GM18499 (cell line): ENCODE measurements at regions not wholly inside any gene's neighbourhood (a gene's known extent, or its start where the extent isn't known, plus 50 kb on each side); places are given as distances from the start of the nearest gene placed in this dataset.

Source experiments
- ATAC-seq: cut with Tn5 transposase; IDR thresholded peaks from one replicate; pipeline ENCODE4 v1.9.1; 2021; ENCODE audit warnings: moderate number of reproducible peaks; ENCODE audit not compliant: insufficient read depth, unreplicated experiment

DNA sequence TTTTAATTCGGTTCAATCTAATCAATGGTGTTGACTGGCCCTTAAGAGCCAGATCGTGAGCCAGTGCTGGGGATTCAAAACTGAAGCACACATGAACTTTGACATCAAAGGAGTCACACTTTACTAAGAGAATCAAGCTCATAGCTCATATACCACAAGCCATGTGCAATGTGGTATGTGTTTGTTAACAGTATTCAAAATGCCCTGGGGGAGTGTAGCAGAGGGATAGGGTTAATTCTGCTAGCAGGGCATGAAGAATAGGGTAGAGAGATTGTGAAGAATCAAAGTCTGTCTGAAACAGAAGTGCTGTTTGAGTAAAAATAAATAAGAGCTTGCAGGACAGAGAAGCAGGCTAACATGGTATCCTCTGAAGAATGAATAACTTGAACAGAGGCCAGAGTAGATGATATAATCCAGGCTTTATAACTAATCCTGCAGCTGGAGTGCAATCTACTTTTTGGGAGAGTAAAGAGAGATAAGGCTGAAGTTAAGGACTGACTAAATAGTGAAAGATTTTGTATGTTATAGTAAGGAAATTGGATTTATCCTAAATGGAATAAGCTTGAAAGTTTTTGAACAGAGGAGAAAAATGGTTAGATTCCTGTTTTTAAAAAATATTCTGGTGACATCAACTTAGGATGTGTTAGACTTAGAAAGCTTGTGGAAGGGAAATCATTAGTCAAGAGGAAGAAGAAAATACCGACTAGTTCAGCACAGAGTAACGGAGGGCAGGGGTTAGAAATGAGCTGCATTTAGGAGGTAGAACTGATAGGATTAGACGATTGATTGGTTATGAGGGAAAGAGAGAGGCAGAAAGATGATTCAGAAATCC, 292.0 kb downstream of the NFKBIZ start:
- no peak for ATAC-seq

DNA sequence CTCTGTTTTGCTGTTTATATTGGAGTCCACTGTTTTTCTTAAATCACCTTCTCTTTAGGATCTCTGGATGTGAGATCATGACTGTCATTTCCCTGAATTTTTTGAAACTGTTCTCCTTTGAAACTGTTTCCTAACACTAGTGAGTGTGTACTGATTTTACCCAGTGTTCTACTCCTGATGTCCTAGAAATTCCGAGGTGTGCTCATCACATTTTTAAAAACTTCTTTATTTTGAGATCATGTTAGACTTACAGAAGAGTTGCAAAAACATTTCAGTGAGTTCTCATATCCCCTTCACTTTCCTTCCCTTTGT, 292.6 kb downstream of the NFKBIZ start:
- ATAC-seq: no peak

DNA sequence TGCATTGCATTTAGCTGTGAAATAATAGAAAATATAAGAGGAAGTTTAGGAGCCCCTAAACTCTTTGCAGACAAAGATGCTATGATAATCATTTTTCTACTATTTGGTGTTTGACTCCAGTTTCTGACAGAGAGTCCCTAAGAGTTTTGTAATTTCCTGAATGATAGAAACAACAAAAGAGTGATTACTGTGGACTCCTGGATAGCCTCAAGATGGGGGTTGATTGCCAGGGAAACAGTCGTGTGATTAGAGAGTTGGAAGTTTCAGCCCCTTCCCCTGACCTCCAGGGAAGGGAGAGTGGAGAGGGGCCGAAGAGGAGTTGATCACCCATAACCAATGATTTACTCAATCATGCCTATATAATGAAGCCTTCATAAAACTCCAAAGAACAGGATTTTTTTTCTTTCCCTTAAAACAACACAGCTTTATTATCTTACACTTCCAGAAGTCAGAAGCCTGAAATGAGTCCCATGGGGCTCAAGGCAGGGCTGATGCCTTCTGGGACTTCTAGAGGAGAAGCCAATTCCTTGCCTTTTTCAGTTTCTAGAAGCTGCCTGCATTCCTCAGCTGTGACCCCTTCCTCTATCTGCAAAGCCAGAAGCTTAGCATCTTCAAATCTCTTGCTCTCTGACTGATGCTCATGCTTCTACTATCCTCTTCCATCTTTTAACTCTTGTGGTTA, 292.3 kb upstream of the ZPLD1 start:
- ATAC-seq: no peak

DNA sequence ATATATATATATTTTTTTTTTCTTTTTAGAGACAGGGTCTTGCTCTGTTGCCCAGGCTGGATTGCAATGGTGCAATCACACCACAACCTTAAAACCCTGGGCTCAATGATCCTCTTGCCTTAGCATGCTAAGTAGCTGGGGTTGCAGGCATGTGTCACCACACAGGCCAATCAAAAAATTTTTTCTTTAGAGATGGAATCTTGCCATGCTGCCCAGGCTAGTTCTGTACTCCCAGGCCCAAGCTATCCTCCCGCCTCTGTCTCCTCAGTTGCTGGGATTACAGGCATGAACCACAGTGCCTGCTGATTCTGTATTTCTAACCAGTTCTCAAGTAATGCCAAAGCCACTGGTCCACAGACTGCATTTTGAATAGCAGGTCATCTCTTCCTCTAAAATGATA, 291.3 kb upstream of the ZPLD1 start:
- ATAC-seq: no peak

DNA sequence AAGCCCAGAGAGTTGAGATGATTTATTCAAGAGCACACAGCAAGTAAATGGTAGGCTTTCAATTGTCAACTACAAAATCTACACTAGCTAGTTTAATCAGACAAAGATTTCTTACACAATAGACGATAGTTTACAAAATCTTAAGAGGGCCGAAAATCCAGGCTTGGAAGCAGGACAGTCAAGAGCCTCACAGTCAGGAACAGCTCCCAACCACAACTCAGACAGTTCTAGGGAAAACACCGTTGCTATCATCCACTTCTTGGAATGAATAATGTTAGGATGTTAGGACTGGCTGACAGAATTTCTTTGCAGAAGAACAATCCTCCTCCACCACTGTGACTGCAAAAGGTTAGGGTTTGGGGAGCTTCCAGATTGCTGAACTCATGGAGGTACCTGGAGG, 290.8 kb upstream of the ZPLD1 start:
- ATAC-seq: no peak

DNA sequence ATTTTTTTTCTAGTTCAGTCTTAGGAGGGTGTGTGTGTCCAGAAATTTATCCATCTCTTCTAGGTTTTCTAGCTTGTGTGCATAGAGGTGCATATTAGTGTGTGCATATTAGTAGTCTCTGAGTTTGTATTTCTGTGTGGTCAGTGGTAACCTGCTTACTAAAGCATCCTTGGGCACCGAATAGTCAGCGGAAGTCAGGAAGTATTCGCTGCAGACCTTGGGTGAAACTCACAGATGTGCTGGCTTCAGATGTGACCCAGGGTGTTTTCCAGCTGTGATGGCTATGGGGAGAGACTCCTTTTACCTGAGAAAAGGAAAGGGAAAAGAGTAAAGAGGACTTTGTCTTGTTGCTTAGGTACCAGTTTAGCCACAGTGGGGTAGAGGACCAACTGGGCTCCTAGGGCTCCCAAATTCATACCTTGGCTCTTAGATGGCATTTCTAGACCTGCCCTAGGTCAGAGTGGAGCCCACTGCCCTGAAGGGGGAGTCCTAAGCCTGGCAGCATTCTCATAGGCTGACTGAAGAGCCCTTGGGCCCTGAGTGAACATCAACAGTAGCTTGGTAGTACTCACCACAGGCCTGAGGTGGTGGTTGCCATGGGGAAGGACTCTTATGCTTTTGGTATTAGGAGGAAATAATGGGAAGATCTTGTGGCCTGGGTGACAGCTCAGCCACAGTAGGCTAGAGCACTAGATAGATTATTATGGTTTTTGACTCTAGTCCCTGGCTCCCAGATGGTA, 286.0 kb upstream of the ZPLD1 start:
- ATAC-seq: no peak

DNA sequence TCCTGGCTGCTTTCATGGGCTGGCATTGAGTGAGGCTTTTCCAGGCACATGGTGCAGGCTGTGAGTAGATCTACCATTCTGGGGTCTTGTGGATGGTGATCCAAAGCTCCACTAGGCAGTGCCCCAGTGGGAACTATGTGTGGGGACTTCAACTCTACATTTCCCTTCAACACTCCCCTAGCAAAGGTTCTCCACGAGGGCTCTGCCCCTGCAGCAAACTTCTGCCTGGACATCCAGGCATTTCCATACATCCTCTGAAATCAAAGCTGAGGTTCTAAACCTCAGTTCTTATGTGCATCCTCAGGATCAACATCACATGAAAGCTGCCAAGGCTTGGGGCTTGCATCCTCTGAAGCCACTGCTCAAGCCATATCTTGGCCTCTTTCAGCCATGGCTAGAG, 282.9 kb upstream of the ZPLD1 start:
- ATAC-seq: no peak

DNA sequence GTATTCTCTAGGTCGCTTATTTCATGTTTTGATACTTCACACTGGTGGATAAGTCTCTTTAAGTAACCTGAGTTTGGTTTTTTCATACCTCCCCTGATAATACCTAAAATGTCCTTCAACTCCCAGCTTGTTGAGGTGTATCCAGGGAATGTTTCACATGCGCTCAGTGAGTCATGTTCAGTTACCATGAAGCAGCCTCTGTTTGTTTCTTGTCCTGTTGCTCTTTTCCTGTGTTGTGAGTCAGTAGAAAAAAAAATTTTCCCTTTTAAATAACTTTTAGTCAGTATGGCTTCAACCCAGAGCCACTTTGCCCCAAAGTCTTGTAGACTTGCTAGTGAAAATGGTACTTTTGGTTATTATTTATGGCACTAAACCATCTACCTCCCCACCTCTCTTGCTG, 278.4 kb upstream of the ZPLD1 start:
- no peak for ATAC-seq

DNA sequence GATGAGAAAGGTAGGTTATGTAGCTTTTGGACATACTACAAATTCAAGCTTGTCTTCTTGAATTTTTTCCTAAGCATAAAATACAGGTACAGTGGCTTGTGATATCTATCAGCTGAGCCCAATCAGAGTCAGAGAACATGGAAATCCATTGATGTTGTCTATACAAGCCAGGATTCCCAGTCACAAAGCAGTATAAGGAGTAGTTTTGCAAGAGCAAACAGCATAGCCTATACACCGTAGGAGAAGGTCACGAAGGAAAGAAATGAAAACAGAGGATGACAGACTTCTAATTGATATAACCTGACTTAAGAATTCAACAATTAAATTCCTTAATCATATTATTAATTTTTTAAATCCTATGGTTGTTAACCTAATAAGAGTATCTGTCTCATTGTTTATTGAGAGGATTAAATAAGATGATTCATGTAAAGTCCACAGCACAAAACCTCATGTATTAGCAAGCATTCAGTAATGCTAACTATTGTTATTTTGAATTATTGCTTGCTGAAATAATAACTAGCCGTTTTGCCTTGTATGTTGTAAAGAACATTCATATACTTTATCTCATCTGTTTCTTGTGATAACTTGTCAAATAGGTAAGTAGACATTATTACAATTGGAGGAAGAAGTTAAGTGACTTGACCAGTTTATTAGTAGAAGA, 276.6 kb upstream of the ZPLD1 start:
- no peak for ATAC-seq

DNA sequence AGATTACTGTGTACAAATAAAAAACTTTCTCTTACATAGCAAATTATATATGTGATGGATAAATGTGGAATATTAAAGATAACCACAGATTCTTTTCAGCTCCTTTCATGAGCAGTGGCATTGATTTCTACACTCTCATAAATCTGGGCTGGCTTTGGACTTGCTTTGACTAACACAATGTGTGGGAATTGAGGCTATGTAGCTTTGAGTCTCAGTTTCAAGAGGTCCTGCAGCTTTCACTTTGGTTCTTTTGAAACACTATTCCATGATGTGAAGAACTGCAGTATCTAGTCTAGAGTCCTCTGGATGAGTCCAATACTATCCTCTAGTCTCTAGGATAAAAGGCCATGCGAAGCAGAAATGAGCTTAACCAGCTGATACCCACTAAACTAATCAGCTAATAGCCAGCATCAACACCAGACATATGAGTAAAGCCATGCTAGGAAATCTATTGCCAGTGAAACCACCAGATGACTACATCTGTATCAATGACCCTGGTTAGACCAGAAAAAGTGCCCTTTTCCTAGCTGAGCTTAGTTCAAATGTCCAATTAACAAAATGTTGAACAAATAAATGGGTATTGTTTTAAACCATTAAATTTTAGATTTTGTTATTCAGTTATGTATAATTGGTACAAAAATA, 274.9 kb upstream of the ZPLD1 start:
- ATAC-seq: no peak

DNA sequence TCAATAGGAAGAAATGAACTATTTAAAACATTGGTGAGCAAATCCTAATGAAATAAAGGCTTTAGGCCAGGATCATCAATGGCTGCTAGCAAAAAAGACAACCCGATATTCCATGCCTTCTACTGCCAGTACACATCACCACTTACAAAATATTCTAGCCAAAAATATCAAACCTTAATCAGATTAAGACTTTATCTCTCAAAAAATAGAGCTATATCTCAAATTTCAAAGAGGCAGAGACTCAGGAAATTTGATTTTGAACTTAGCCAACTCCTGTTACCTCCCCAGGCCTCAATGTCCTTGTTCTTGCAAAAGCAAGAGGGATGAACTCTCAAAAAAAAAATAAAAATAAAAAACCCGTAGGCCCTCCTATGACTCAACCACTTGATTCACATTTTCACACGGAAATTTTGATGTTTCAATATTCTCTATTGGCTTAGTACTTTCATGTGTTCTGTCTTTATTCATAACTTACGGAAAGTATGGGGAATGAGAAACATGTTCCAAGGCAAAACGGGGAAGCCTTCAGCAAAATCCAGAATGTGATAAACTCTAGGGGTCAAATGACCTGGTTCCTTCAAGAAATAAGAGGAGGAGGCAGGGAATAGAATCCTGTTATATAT, 273.3 kb upstream of the ZPLD1 start:
- ATAC-seq: no peak

DNA sequence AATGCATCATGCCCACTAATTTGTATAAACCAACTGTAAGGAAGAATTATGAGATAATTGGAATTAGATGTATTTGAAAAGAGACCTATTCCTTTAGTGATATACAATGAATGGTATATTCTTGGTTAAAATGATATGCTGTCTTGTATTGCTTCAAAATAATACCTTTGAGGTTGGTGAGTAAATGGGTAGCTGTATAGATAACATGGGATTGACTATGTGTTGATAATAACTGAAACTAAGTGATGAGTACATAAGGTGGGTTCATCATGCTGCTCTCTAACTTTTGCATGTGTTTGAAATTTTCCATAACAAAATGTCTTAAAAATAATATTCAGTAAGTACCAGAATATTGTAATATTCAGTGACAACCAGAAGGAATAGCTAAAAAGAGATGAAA, 272.6 kb upstream of the ZPLD1 start:
- ATAC-seq: no peak

DNA sequence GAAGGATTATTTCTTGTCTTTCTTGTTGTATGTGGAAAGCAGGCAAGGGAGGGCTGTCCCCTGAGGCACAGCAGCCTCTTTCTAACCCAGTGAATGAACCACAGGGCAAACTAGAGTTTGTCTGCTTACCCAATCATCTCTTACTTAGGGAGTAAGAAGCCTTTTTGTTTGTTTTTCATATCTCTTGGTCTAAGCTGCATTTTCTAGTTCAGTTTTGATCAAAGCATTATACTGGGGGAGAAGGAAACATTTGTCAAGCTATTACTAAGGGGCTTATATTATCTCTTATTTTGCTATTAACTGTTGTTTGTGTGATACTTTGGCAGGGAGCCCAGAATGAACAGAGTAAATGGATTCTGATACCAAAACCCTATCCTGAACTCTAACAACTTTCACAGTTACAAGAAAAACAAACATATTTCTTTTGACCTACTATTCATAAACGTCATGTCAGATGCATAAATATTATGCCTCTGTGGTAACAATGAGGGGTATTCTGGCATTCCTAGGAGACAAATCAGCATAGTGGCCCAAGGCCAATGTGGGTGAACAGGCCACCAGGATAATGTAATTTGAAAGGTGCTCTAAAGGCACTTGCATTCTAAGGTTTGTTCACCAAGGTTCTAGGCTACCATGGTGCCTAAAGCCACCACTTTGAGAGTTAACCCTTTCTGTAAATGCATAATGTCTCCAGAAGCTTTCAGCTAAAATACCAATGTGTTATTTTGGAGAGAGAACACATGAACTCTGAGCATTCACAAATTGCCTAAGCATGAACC, 271.6 kb upstream of the ZPLD1 start:
- no peak for ATAC-seq

DNA sequence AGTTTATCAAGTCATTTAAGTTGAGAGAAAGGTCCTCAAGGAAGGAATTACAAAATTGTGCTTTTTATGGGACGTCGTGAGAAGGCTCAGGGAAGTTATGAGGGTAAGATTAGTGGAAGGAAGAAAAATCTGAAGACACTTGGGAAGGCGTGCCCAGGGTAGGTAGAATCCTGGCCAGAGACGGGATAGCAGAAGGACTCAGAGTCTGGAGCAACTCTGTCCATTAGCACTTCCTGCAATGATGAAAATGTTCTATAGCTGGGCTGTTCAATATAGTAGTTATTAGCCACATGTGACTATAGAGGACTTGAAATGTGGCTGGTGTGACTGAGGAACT, 271.0 kb upstream of the ZPLD1 start:
- no peak for ATAC-seq

DNA sequence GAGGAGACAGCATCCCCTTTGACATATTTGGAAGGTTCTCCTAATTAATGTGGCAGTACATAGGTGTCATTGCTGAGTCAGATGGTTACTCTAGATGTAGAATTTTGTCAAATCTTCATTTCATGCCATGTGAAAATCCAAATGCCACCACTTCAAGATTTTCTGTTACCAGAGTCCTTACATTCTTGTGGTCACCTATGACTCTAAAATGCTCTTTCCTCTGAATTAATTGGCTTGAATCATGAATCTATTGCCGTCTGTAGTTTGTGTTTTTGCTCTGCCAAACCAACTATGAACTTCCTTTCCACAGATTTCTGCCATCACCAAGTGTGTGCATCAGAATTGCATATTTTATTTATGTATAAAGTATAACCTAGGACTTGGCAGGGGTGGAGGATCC, 269.4 kb upstream of the ZPLD1 start:
- no peak for ATAC-seq

DNA sequence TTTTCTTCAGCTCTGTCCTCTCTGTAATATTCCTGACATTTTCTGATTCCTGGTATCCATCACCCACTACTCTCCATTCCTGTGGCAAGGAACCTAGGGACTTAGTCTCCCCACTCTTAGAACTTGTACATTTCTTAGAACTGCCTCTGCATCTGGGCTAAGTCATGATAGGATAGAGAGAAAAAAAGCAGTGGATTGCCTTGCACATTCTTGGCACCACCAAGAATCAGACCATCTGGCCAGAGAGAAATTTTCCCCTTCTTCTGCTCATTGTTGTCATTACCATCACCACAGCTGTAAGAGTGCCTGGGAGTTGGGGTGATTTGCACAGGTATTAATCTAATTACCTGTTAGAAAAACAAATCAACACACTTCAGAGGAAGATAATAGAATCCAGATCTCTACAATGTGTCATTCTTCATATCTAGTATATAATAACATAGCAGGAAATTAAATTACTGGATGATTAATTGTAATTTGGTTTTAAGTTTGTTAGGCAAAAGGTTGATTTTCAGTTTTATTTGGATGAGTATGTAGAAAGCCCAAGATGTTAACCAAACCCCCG, 264.8 kb upstream of the ZPLD1 start:
- no peak for ATAC-seq

DNA sequence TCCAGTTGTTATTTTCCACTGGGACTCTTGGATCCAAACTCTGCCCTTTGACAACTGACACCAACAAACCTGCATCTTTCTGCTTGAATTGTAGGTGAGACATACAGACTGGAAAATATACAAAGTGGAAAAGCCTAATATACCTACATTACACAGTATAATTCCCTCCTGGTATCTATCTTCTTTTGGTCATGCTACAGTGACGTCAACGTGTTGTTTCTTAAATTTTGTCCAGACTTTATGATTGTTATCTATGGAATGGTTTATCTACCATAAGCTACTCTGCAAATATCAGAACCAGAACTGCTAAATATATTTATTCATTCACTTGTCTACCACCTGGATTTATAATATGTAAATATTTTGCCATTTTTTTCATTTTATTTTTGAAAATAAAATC, 264.3 kb upstream of the ZPLD1 start:
- ATAC-seq: no peak

DNA sequence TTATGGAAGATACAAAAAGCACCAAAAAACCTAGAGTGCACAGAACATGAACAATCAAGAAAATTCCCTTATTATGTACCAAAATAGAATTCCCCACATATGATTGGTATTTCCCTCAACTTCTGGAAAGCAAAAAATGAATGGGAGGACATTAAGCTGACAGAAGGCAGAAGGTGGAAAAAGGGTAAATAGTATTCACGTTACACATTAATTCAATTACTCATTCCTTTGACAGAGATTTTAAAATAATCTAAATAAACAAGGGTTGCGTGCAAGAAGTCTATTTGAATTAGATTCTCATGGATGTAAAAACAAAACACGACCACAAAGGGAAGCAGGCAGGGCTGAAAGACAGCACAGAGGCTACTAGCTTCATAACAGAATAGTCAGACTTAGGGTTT, 260.5 kb upstream of the ZPLD1 start:
- no peak for ATAC-seq

DNA sequence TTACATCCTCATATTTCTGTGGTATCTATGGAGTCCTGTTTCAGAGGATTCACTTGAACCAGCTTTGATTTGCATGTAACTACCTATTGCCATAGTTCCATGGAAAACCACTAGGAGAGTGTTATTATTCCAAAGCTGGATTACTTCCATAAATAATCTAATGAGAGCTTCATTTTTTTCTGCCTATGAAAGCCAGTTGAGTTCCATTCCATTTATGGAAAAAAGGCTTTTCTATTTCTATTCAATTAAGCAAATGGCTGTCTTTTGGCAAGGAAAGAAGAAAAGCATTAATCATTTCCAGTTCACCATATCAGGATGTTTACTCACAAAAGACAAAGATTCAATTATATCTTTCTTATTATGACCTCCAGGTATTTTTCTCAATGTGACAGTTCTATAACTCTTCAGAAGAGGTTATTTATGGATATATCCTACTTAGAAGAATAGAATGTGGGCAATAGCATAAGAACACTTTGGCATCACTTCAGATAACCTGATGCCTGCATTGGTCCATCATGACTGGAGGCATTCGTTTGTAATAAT, 259.9 kb upstream of the ZPLD1 start:
- ATAC-seq: no peak
